Neuron (in vitro differentiated cells): ENCODE measurements at regions not wholly inside any gene's neighbourhood (a gene's known extent, or its start where the extent isn't known, plus 50 kb on each side); places are given as distances from the start of the nearest gene placed in this dataset.
"Not testable (repeated sequence)": the region's sequence is repeated elsewhere in the genome, so short reads cannot be mapped to it uniquely, and the experiment has no call there.

Source experiments
- H2AFZ ChIP-seq: one replicate; pipeline ENCODE4 v1.6.1; 2013; ENCODE audit warnings: low read depth, mild to moderate bottlenecking, inconsistent platforms, low read length, moderate library complexity
- H3K27me3 ChIP-seq: one replicate; pipeline ENCODE4 v1.6.1; 2013; ENCODE audit warnings: low read length; ENCODE audit not compliant: insufficient read depth
- H3K36me3 ChIP-seq: one replicate; pipeline ENCODE4 v1.6.1; 2013; ENCODE audit warnings: low read length; ENCODE audit not compliant: insufficient read depth
- H3K4me1 ChIP-seq: one replicate; pipeline ENCODE4 v1.6.1; 2013; ENCODE audit warnings: low read length; ENCODE audit not compliant: insufficient read depth
- H3K4me3 ChIP-seq: 2 replicates; pipeline ENCODE4 v1.5.1; 2013; ENCODE audit warnings: mild to moderate bottlenecking, low read length, moderate library complexity
- H3K9me3 ChIP-seq: one replicate; pipeline ENCODE4 v1.6.1; 2013; ENCODE audit warnings: low read length

- no peaks in the 10 kb centered on the region for H3K27me3 ChIP-seq
- no peaks in the 10 kb centered on the region for H3K36me3 ChIP-seq
- no peaks in the 10 kb centered on the region for H3K9me3 ChIP-seq
- no peak overlapping the region for H2AFZ ChIP-seq
- H3K4me1 ChIP-seq = no peaks in the 10 kb centered on the region
- H3K4me3 ChIP-seq = no peak overlapping the region
Observed at GRCh38 chr9:30103647-30104394, 2280.6 kb upstream of the ACO1 start.

GRCh38 chr9:30107134-30107533 is 2277.3 kb upstream of the ACO1 start:
- not testable (repeated sequence) for H3K9me3 ChIP-seq, H3K36me3 ChIP-seq, H3K27me3 ChIP-seq, H3K4me1 ChIP-seq, H3K4me3 ChIP-seq, H2AFZ ChIP-seq

- Histone ChIP-seq H3K4me3 (no peak overlapping the region), H3K9me3 (no peaks in the 10 kb centered on the region), H3K4me1 (no peaks in the 10 kb centered on the region), H2AFZ (no peak overlapping the region), H3K36me3 (no peaks in the 10 kb centered on the region), H3K27me3 (no peaks in the 10 kb centered on the region)
Observed at GRCh38 chr9:30116673-30117217, 2267.7 kb upstream of the ACO1 start.

GRCh38 chr9:30120666-30121065 is 2263.8 kb upstream of the ACO1 start:
- Histone ChIP-seq H3K36me3 (no peaks in the 10 kb centered on the region), H2AFZ (no peak overlapping the region), H3K9me3 (no peaks in the 10 kb centered on the region), H3K4me3 (no peak overlapping the region), H3K27me3 (no peaks in the 10 kb centered on the region), H3K4me1 (no peaks in the 10 kb centered on the region)

- no peaks in the 10 kb centered on the region for H3K9me3 ChIP-seq
- no peaks in the 10 kb centered on the region for H3K27me3 ChIP-seq
- H3K4me1 ChIP-seq = no peaks in the 10 kb centered on the region
- no peak overlapping the region for H3K4me3 ChIP-seq
- no peaks in the 10 kb centered on the region for H3K36me3 ChIP-seq
- no peak overlapping the region for H2AFZ ChIP-seq
Observed at GRCh38 chr9:30121611-30122010, 2262.8 kb upstream of the ACO1 start.

GRCh38 chr9:30125881-30126280 is 2258.6 kb upstream of the ACO1 start:
- no peak overlapping the region for H2AFZ ChIP-seq
- no peaks in the 10 kb centered on the region for H3K36me3 ChIP-seq
- H3K4me1 ChIP-seq = no peaks in the 10 kb centered on the region
- no peaks in the 10 kb centered on the region for H3K27me3 ChIP-seq
- no peak overlapping the region for H3K4me3 ChIP-seq
- H3K9me3 ChIP-seq = no peaks in the 10 kb centered on the region

- H3K4me1 ChIP-seq = no peaks in the 10 kb centered on the region
- H2AFZ ChIP-seq = no peak overlapping the region
- no peaks in the 10 kb centered on the region for H3K36me3 ChIP-seq
- no peak overlapping the region for H3K4me3 ChIP-seq
- no peaks in the 10 kb centered on the region for H3K27me3 ChIP-seq
- H3K9me3 ChIP-seq = no peaks in the 10 kb centered on the region
Observed at GRCh38 chr9:30127371-30127770, 2257.1 kb upstream of the ACO1 start.

GRCh38 chr9:30140407-30140806 is 2244.0 kb upstream of the ACO1 start:
- Histone ChIP-seq H3K4me3 (no peak overlapping the region), H3K4me1 (no peaks in the 10 kb centered on the region), H2AFZ (no peak overlapping the region), H3K27me3 (no peaks in the 10 kb centered on the region), H3K36me3 (no peaks in the 10 kb centered on the region), H3K9me3 (no peaks in the 10 kb centered on the region)

GRCh38 chr9:30160570-30160969 is 2223.9 kb upstream of the ACO1 start:
- no peaks in the 10 kb centered on the region for H3K9me3 ChIP-seq
- no peak overlapping the region for H2AFZ ChIP-seq
- no peaks in the 10 kb centered on the region for H3K36me3 ChIP-seq

GRCh38 chr9:30172206-30172605 is 2212.2 kb upstream of the ACO1 start:
- H3K27me3 ChIP-seq = no peaks in the 10 kb centered on the region
- no peaks in the 10 kb centered on the region for H3K9me3 ChIP-seq
- no peak overlapping the region for H3K4me3 ChIP-seq
- no peak overlapping the region for H2AFZ ChIP-seq
- H3K4me1 ChIP-seq = no peaks in the 10 kb centered on the region
- H3K36me3 ChIP-seq = no peaks in the 10 kb centered on the region

More at GRCh38 chr9:30160570-30160969, 2223.9 kb upstream of the ACO1 start:
- Histone ChIP-seq H3K27me3 (no peaks in the 10 kb centered on the region), H3K4me1 (peaks cover 5% of the 10 kb centered on the region), H3K4me3 (no peak overlapping the region)

- H3K27me3 ChIP-seq = no peaks in the 10 kb centered on the region
- H3K9me3 ChIP-seq = no peaks in the 10 kb centered on the region
- H3K4me1 ChIP-seq = peaks cover 13% of the 10 kb centered on the region
- H3K36me3 ChIP-seq = no peaks in the 10 kb centered on the region
- no peak overlapping the region for H2AFZ ChIP-seq
- H3K4me3 ChIP-seq = no peak overlapping the region
Observed at GRCh38 chr9:30178610-30179009, 2205.8 kb upstream of the ACO1 start.

GRCh38 chr9:30193421-30193820 is 2191.0 kb upstream of the ACO1 start:
- Histone ChIP-seq H3K9me3 (peaks cover 2% of the 10 kb centered on the region), H3K4me3 (no peak overlapping the region), H3K27me3 (no peaks in the 10 kb centered on the region), H2AFZ (no peak overlapping the region), H3K4me1 (no peaks in the 10 kb centered on the region), H3K36me3 (no peaks in the 10 kb centered on the region)

GRCh38 chr9:30196941-30197340 is 2187.5 kb upstream of the ACO1 start:
- Histone ChIP-seq H3K4me1 (no peaks in the 10 kb centered on the region), H3K36me3 (no peaks in the 10 kb centered on the region), H3K4me3 (no peak overlapping the region), H3K9me3 (peaks cover 3% of the 10 kb centered on the region), H3K27me3 (no peaks in the 10 kb centered on the region), H2AFZ (no peak overlapping the region)

GRCh38 chr9:30197453-30197852 is 2187.0 kb upstream of the ACO1 start:
- Histone ChIP-seq H3K27me3 (no peaks in the 10 kb centered on the region), H2AFZ (no peak overlapping the region), H3K36me3 (no peaks in the 10 kb centered on the region), H3K9me3 (peaks cover 3% of the 10 kb centered on the region), H3K4me1 (no peaks in the 10 kb centered on the region), H3K4me3 (no peak overlapping the region)
